ENCODE measurements at regions not wholly inside any gene's neighbourhood (a gene's known extent, or its start where the extent isn't known, plus 50 kb on each side); places are given as distances from the start of the nearest gene placed in this dataset.
"Not testable (repeated sequence)": the region's sequence is repeated elsewhere in the genome, so short reads cannot be mapped to it uniquely, and the experiment has no call there.

GRCh38 chr2:111413950-111414349 is 293.2 kb downstream of the BCL2L11 start:
- H3K27me3 ChIP-seq (ENCODE audit: insufficient read depth, low read length); H3K27ac Mint-ChIP-seq; DNase-seq; H3K23ac ChIP-seq (ENCODE audit: insufficient read length, low read depth, low read length); H3K14ac ChIP-seq (ENCODE audit: insufficient read depth, low read length); H3K4me3 Mint-ChIP-seq; H3K27me3 Mint-ChIP-seq (ENCODE audit: low read depth); H4K5ac ChIP-seq (ENCODE audit: insufficient read length, low read depth, low read length); H3K79me1 ChIP-seq (ENCODE audit: insufficient read depth, low read depth, low read length, poor library complexity, severe bottlenecking); H2AFZ ChIP-seq (ENCODE audit: low read length); H4K20me1 ChIP-seq (ENCODE audit: control insufficient read depth, insufficient read depth, insufficient read length); H3K23me2 ChIP-seq (ENCODE audit: insufficient read length, low read depth, low read length, poor library complexity, severe bottlenecking); H2BK12ac ChIP-seq (ENCODE audit: insufficient read length, low read depth, low read length); H3K27ac ChIP-seq (ENCODE audit: insufficient read length, low read depth, low read length); H3K56ac ChIP-seq (ENCODE audit: insufficient read length, low read depth, low read length); H2BK120ac ChIP-seq (ENCODE audit: low read depth, low read length, poor library complexity, severe bottlenecking); H3K4me1 ChIP-seq (ENCODE audit: insufficient read depth, low read length); H3K9me3 Mint-ChIP-seq; H3K4ac ChIP-seq (ENCODE audit: low read depth, low read length); H2BK15ac ChIP-seq (ENCODE audit: low read depth, low read length); H3K4me1 Mint-ChIP-seq; H2BK5ac ChIP-seq (ENCODE audit: insufficient read length, low read length); H3T11ph ChIP-seq (ENCODE audit: low read length); H4K91ac ChIP-seq (ENCODE audit: insufficient read length, low read depth, low read length); H3K9me3 ChIP-seq (ENCODE audit: control insufficient read depth, low read depth, low read length); H3K9ac ChIP-seq (ENCODE audit: extremely low read depth, insufficient read length, low read length); H2AK5ac ChIP-seq (ENCODE audit: insufficient read length, low read length); H3K79me2 ChIP-seq (ENCODE audit: insufficient read depth, low read length); H3K18ac ChIP-seq (ENCODE audit: insufficient read length, low read depth, low read length); H4K8ac ChIP-seq (replicated peaks; ENCODE audit: insufficient read length, low read depth, low read length); H2BK20ac ChIP-seq (ENCODE audit: low read depth, low read length, poor library complexity, severe bottlenecking); H3K4me2 ChIP-seq (ENCODE audit: insufficient read depth, insufficient read length, low read length); H3K36me3 Mint-ChIP-seq (ENCODE audit: insufficient read depth in 1 of 3, low read depth in 3 of 3): not testable (repeated sequence)
- WGBS (ENCODE audit: extremely low coverage, insufficient read length, low lambda C conversion rate), result no CpG with 5 or more reads among the region's 5 CpGs

GRCh38 chr2:111415765-111416743 is 295.3 kb downstream of the BCL2L11 start:
- not testable (repeated sequence) for H4K5ac ChIP-seq (ENCODE audit: insufficient read length, low read depth, low read length); H2BK5ac ChIP-seq (ENCODE audit: insufficient read length, low read length); H3K4me1 ChIP-seq (ENCODE audit: insufficient read depth, low read length); H4K8ac ChIP-seq (replicated peaks; ENCODE audit: insufficient read length, low read depth, low read length); H4K91ac ChIP-seq (ENCODE audit: insufficient read length, low read depth, low read length); H3K27ac Mint-ChIP-seq; H4K20me1 ChIP-seq (ENCODE audit: control insufficient read depth, insufficient read depth, insufficient read length); H3K27me3 Mint-ChIP-seq (ENCODE audit: low read depth); H2BK12ac ChIP-seq (ENCODE audit: insufficient read length, low read depth, low read length); H2BK20ac ChIP-seq (ENCODE audit: low read depth, low read length, poor library complexity, severe bottlenecking); H3T11ph ChIP-seq (ENCODE audit: low read length); H3K27ac ChIP-seq (ENCODE audit: insufficient read length, low read depth, low read length); H3K56ac ChIP-seq (ENCODE audit: insufficient read length, low read depth, low read length); H3K9me3 ChIP-seq (ENCODE audit: control insufficient read depth, low read depth, low read length); H3K79me2 ChIP-seq (ENCODE audit: insufficient read depth, low read length); H3K27me3 ChIP-seq (ENCODE audit: insufficient read depth, low read length); H3K4me3 Mint-ChIP-seq; H3K4me2 ChIP-seq (ENCODE audit: insufficient read depth, insufficient read length, low read length); H3K23me2 ChIP-seq (ENCODE audit: insufficient read length, low read depth, low read length, poor library complexity, severe bottlenecking); H3K14ac ChIP-seq (ENCODE audit: insufficient read depth, low read length); DNase-seq; H3K4ac ChIP-seq (ENCODE audit: low read depth, low read length); H3K18ac ChIP-seq (ENCODE audit: insufficient read length, low read depth, low read length); H3K79me1 ChIP-seq (ENCODE audit: insufficient read depth, low read depth, low read length, poor library complexity, severe bottlenecking); H2BK15ac ChIP-seq (ENCODE audit: low read depth, low read length); H2AK5ac ChIP-seq (ENCODE audit: insufficient read length, low read length); H3K23ac ChIP-seq (ENCODE audit: insufficient read length, low read depth, low read length); H2BK120ac ChIP-seq (ENCODE audit: low read depth, low read length, poor library complexity, severe bottlenecking); H3K36me3 Mint-ChIP-seq (ENCODE audit: insufficient read depth in 1 of 3, low read depth in 3 of 3); H2AFZ ChIP-seq (ENCODE audit: low read length); H3K9ac ChIP-seq (ENCODE audit: extremely low read depth, insufficient read length, low read length); H3K9me3 Mint-ChIP-seq
- peaks cover 11 to 13% of the 10 kb centered on the region in 2 experiments for H3K4me1 Mint-ChIP-seq
- WGBS (ENCODE audit: extremely low coverage, insufficient read length, low lambda C conversion rate), result no CpG with 5 or more reads among the region's 24 CpGs

Data from H9 (cell line).